ENCODE measurements at regions not wholly inside any gene's neighbourhood (a gene's known extent, or its start where the extent isn't known, plus 50 kb on each side); places are given as distances from the start of the nearest gene placed in this dataset.

- TF ChIP-seq CTCF (IDR thresholded peaks at IDR 0.05) (no peak), POLR2AphosphoS5 (IDR thresholded peaks at IDR 0.05) (no peak), POLR2A (IDR thresholded peaks at IDR 0.05) (no peak)
These were observed 287.9 kb upstream of the FMN2 start for GRCh38 chr1:239803781-239804180.

All from breast epithelium (tissue), 3 donors.